Mesenchymal stem cell (in vitro differentiated cells and primary cell): ENCODE measurements at regions not wholly inside any gene's neighbourhood (a gene's known extent, or its start where the extent isn't known, plus 50 kb on each side); places are given as distances from the start of the nearest gene placed in this dataset.

Experiments
- DNase-seq: peaks from one replicate; pipeline ENCODE4 v3.0.0-alpha.2; 2013
- H2AFZ ChIP-seq: one replicate; pipeline ENCODE4 v1.6.1; 2013; ENCODE audit warnings: low read depth, mild to moderate bottlenecking, control low read depth, inconsistent platforms, low read length, moderate library complexity
- H2AK5ac ChIP-seq: 2 replicates; pipeline ENCODE4 v1.6.1; 2013; ENCODE audit warnings: low read length, moderate library complexity, mild to moderate bottlenecking, inconsistent platforms; ENCODE audit not compliant: severe bottlenecking
- H2BK120ac ChIP-seq: one replicate; pipeline ENCODE4 v1.6.1; 2013; ENCODE audit warnings: low read depth, mild to moderate bottlenecking, inconsistent platforms, low read length, moderate library complexity
- H2BK12ac ChIP-seq, 2 experiments: one replicate each; pipeline ENCODE4 v1.6.1; 2013; ENCODE audit warnings: inconsistent platforms in 2 of 2, low read length in 2 of 2, mild to moderate bottlenecking in 2 of 2, moderate library complexity in 2 of 2, control low read depth in 1 of 2
- H2BK15ac ChIP-seq: one replicate; pipeline ENCODE4 v1.6.1; 2013; ENCODE audit warnings: mild to moderate bottlenecking, low read depth, inconsistent platforms; ENCODE audit not compliant: poor library complexity, severe bottlenecking
- H2BK5ac ChIP-seq: 2 replicates; pipeline ENCODE4 v1.6.1; 2013; ENCODE audit warnings: low read depth, mild to moderate bottlenecking, low read length, control low read depth, inconsistent platforms; ENCODE audit not compliant: poor library complexity, severe bottlenecking
- H3K14ac ChIP-seq, 2 experiments: one replicate each; pipeline ENCODE4 v1.6.1; 2013; ENCODE audit warnings: inconsistent platforms in 2 of 2, low read length in 2 of 2, control low read depth in 1 of 2, mild to moderate bottlenecking in 1 of 2, moderate library complexity in 1 of 2
- H3K18ac ChIP-seq, 2 experiments: one replicate each; pipeline ENCODE4 v1.6.1; 2013; ENCODE audit warnings: inconsistent platforms in 2 of 2, low read length in 2 of 2, control low read depth in 1 of 2, low read depth in 1 of 2, mild to moderate bottlenecking in 1 of 2
- H3K23ac ChIP-seq, 2 experiments: one replicate each; pipeline ENCODE4 v1.6.1; 2013; ENCODE audit warnings: inconsistent platforms in 2 of 2, low read length in 2 of 2, mild to moderate bottlenecking in 2 of 2, moderate library complexity in 2 of 2, control low read depth in 1 of 2
- H3K27ac ChIP-seq: 2 replicates; pipeline ENCODE4 v1.5.1; 2013; ENCODE audit warnings: mild to moderate bottlenecking, moderate library complexity, low read length, control low read depth, inconsistent platforms; ENCODE audit not compliant: poor library complexity, severe bottlenecking
- H3K27me3 ChIP-seq, 2 experiments: 2 replicates each; pipeline versions ENCODE4 v1.6.1 to v1.7.0; 2013; ENCODE audit warnings: low read length in 2 of 2, mild to moderate bottlenecking in 2 of 2, moderate library complexity in 2 of 2, control low read depth in 1 of 2, inconsistent platforms in 1 of 2; ENCODE audit not compliant: control insufficient read depth in 1 of 2, insufficient read depth in 1 of 2
- H3K36me3 ChIP-seq, 2 experiments: 2 replicates each; pipeline versions ENCODE4 v1.6.1 to v1.7.0; 2013; ENCODE audit warnings: low read length in 2 of 2, control low read depth in 1 of 2, inconsistent platforms in 1 of 2, low read depth in 1 of 2, mild to moderate bottlenecking in 1 of 2; ENCODE audit not compliant: insufficient read depth in 2 of 2, control insufficient read depth in 1 of 2
- H3K4ac ChIP-seq, 2 experiments: one replicate each; pipeline ENCODE4 v1.6.1; 2013; ENCODE audit warnings: inconsistent platforms in 2 of 2, low read length in 2 of 2, mild to moderate bottlenecking in 2 of 2, moderate library complexity in 2 of 2, control low read depth in 1 of 2, low read depth in 1 of 2
- H3K4me1 ChIP-seq: 2 replicates; pipeline ENCODE4 v1.6.1; 2013; ENCODE audit warnings: low read depth, low read length, control low read depth; ENCODE audit not compliant: control insufficient read depth, insufficient read depth
- H3K4me2 ChIP-seq: 2 replicates; pipeline ENCODE4 v1.6.1; 2013; ENCODE audit warnings: low read length, mild to moderate bottlenecking, inconsistent platforms; ENCODE audit not compliant: poor library complexity, severe bottlenecking
- H3K4me3 ChIP-seq, 2 experiments: 2 replicates each; pipeline versions ENCODE4 v1.5.1 to v1.7.0; 2013; ENCODE audit warnings: low read length in 2 of 2, mild to moderate bottlenecking in 2 of 2, control low read depth in 1 of 2, low read depth in 1 of 2; ENCODE audit not compliant: insufficient read depth in 1 of 2
- H3K79me1 ChIP-seq: replicated peaks from 2 replicates; pipeline ENCODE4 v1.6.1; 2013; ENCODE audit warnings: mild to moderate bottlenecking, control low read depth, low read length, inconsistent platforms; ENCODE audit not compliant: poor library complexity, severe bottlenecking
- H3K9ac ChIP-seq: 2 replicates; pipeline ENCODE4 v1.7.0; 2013; ENCODE audit warnings: mild to moderate bottlenecking, low read length, moderate library complexity
- H3K9me3 ChIP-seq: 2 replicates; pipeline ENCODE4 v1.7.0; 2013; ENCODE audit warnings: mild to moderate bottlenecking, low read length; ENCODE audit not compliant: control insufficient read depth
- H4K8ac ChIP-seq: one replicate; pipeline ENCODE4 v1.6.1; 2013; ENCODE audit warnings: inconsistent platforms, mild to moderate bottlenecking, low read length, moderate library complexity
- H4K91ac ChIP-seq: one replicate; pipeline ENCODE4 v1.6.1; 2013; ENCODE audit warnings: mild to moderate bottlenecking, low read length, inconsistent platforms
- WGBS: methylation state at CpG from one replicate; pipeline ENCODE4 v1.1.7; 2013; ENCODE audit warnings: mixed read lengths; 5-methylcytosine and 5-hydroxymethylcytosine counted together

DNA sequence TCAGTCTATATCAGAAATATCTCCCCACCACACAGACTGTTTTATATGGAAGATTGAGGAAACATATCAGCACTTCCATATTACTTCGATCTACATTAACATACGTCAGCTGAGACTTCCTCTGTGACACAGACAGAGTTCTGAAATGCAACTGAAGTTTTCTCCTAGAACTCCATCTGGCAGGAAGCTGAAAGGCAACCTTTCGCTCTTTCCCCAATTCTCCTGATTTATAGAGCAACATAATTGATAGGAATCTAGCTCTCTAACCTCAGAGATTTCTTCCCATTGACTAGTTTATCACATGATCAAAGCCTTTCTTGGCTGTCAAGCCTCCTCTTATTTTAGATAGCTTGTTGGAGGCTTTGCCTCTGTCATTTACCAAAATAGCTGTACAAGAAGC lies 806.7 kb upstream of the CHAC2 start:
- peaks cover 8% of the 10 kb centered on the region for H3K9me3 ChIP-seq
- H3K4me1 ChIP-seq, result no peaks in the 10 kb centered on the region
- H2AK5ac ChIP-seq, result no peak overlapping the region
- H3K4ac ChIP-seq, result no peak overlapping the region
- no peak overlapping the region for H2BK120ac ChIP-seq
- no peaks in the 10 kb centered on the region for H3K36me3 ChIP-seq
- no peak overlapping the region for H3K4me2 ChIP-seq
- H3K18ac ChIP-seq, result no peak overlapping the region
- no peak overlapping the region for H3K9ac ChIP-seq
- H3K14ac ChIP-seq, result no peak overlapping the region
- no peak overlapping the region for H3K27ac ChIP-seq
- no peak overlapping the region for H2AFZ ChIP-seq
- no peak overlapping the region for H4K91ac ChIP-seq
- no peak overlapping the region for H3K4me3 ChIP-seq
- no peak overlapping the region for H2BK15ac ChIP-seq
- no peak overlapping the region for H3K23ac ChIP-seq
- H3K79me1 ChIP-seq, result no peaks in the 10 kb centered on the region
- no peak for DNase-seq
- 85% methylated on average over 3 of the region's 3 CpGs for WGBS
- H3K27me3 ChIP-seq, result peaks cover 0 to 4% of the 10 kb centered on the region in 2 experiments
- H4K8ac ChIP-seq, result no peak overlapping the region
- H2BK5ac ChIP-seq, result no peak overlapping the region
- H2BK12ac ChIP-seq, result no peak overlapping the region

DNA sequence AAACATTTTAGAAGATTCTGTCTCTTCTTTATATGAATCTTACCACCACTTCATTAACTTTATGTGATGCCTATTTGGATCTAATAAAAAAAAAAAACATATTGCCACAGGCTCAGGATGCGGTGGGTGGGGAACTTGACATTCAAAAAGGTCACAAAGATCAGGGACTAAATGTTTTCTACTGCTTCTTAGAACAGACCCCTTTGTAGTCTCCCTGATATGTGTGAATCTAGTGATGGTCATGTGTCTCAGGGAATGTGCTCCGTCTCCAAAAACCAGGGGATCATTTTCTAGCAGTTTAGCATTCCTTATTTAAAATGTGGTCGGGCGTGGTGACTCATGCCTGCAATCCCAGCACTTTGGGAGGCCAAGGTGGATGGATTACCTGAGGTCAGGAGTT lies 807.8 kb upstream of the CHAC2 start:
- no peak overlapping the region for H3K4me3 ChIP-seq
- no peak overlapping the region for H3K18ac ChIP-seq
- H4K91ac ChIP-seq, result no peak overlapping the region
- no peaks in the 10 kb centered on the region for H3K79me1 ChIP-seq
- H3K4ac ChIP-seq, result no peak overlapping the region
- H3K4me1 ChIP-seq, result no peaks in the 10 kb centered on the region
- no peak overlapping the region for H2BK120ac ChIP-seq
- DNase-seq, result no peak
- H3K9ac ChIP-seq, result no peak overlapping the region
- H3K9me3 ChIP-seq, result peaks cover 8% of the 10 kb centered on the region
- H2BK12ac ChIP-seq, result no peak overlapping the region
- no peak overlapping the region for H2BK5ac ChIP-seq
- no peak overlapping the region for H3K23ac ChIP-seq
- peaks cover 0 to 4% of the 10 kb centered on the region in 2 experiments for H3K27me3 ChIP-seq
- H4K8ac ChIP-seq, result no peak overlapping the region
- H3K27ac ChIP-seq, result no peak overlapping the region
- H3K4me2 ChIP-seq, result no peak overlapping the region
- H3K36me3 ChIP-seq, result no peaks in the 10 kb centered on the region
- no peak overlapping the region for H2AFZ ChIP-seq
- H2BK15ac ChIP-seq, result no peak overlapping the region
- no peak overlapping the region for H2AK5ac ChIP-seq
- no peak overlapping the region for H3K14ac ChIP-seq
- WGBS, result 88% methylated on average over 4 of the region's 4 CpGs

DNA sequence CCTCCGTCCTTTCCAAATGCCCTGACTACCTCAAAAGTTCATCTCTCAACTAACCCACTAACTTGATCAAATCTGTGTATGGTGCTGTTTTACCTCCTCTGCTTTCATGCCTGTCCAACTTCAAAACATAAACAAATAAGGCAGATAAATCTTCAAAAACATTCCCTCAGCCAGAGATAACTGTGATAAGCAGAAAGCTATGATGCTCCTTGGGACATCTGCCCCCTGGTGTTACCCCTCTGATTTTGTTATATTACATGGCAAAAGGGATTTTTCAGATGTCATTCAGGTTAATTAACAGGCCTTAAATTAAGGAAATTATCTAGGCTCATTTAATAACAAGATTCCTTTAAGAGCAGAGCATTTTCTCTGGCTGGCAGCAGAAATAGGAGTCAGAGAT lies 810.8 kb upstream of the CHAC2 start:
- H3K27ac ChIP-seq, result no peak overlapping the region
- H2BK5ac ChIP-seq, result no peak overlapping the region
- H3K18ac ChIP-seq, result no peak overlapping the region
- H3K9me3 ChIP-seq, result peaks cover 3% of the 10 kb centered on the region
- H4K91ac ChIP-seq, result no peak overlapping the region
- H2BK15ac ChIP-seq, result no peak overlapping the region
- no peak overlapping the region for H2BK120ac ChIP-seq
- no peak overlapping the region for H3K4me3 ChIP-seq
- H3K14ac ChIP-seq, result no peak overlapping the region
- H3K4ac ChIP-seq, result no peak overlapping the region
- H2AFZ ChIP-seq, result no peak overlapping the region
- no peak for DNase-seq
- H2AK5ac ChIP-seq, result no peak overlapping the region
- 89% methylated on average over 1 of the region's 1 CpG for WGBS
- H3K27me3 ChIP-seq, result peaks cover 0 to 4% of the 10 kb centered on the region in 2 experiments
- H3K36me3 ChIP-seq, result no peaks in the 10 kb centered on the region
- no peak overlapping the region for H2BK12ac ChIP-seq
- H3K9ac ChIP-seq, result no peak overlapping the region
- no peak overlapping the region for H4K8ac ChIP-seq
- no peaks in the 10 kb centered on the region for H3K79me1 ChIP-seq
- no peaks in the 10 kb centered on the region for H3K4me1 ChIP-seq
- H3K23ac ChIP-seq, result no peak overlapping the region
- H3K4me2 ChIP-seq, result no peak overlapping the region

DNA sequence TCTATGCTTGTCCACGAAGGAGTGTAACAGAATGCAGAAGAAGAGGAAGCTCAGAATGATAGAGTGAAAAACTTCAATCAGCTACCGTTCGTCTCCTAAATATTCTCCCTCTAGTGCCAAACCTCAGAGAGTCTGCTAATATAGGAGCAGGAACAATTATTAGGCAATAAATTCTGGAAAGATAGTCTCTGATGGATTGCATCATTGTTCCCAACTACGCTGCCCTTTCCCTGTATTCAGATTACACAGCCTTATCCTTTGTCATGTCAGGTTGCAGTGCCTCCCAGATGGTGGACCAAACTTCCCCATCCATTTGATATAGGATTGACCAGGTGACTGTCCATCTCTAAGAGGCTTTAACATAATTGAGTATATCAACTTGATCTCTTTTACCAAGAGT lies 811.5 kb upstream of the CHAC2 start:
- H3K36me3 ChIP-seq, result no peaks in the 10 kb centered on the region
- no peak overlapping the region for H2BK120ac ChIP-seq
- H2BK15ac ChIP-seq, result no peak overlapping the region
- H3K4me1 ChIP-seq, result no peaks in the 10 kb centered on the region
- H3K27ac ChIP-seq, result no peak overlapping the region
- no peak overlapping the region for H4K8ac ChIP-seq
- H3K18ac ChIP-seq, result no peak overlapping the region
- no peaks in the 10 kb centered on the region for H3K79me1 ChIP-seq
- H2AFZ ChIP-seq, result no peak overlapping the region
- no peak overlapping the region for H3K4me3 ChIP-seq
- no peak overlapping the region for H3K4ac ChIP-seq
- no peak overlapping the region for H2BK12ac ChIP-seq
- H4K91ac ChIP-seq, result no peak overlapping the region
- peaks cover 0 to 4% of the 10 kb centered on the region in 2 experiments for H3K27me3 ChIP-seq
- no peak for DNase-seq
- H3K23ac ChIP-seq, result no peak overlapping the region
- no peak overlapping the region for H3K9ac ChIP-seq
- H2AK5ac ChIP-seq, result no peak overlapping the region
- no peak overlapping the region for H3K14ac ChIP-seq
- no peak overlapping the region for H3K4me2 ChIP-seq
- H3K9me3 ChIP-seq, result peaks cover 3% of the 10 kb centered on the region
- H2BK5ac ChIP-seq, result no peak overlapping the region
- WGBS, result 85% methylated on average over 2 of the region's 4 CpGs
